ENCODE measurements at regions not wholly inside any gene's neighbourhood (a gene's known extent, or its start where the extent isn't known, plus 50 kb on each side); places are given as distances from the start of the nearest gene placed in this dataset.

GRCh38 chr2:149826471-149827125 is 239.0 kb upstream of the MMADHC start:
- no peaks in the 10 kb centered on the region for H3K36me3 ChIP-seq (replicated peaks in 1 of 2; ENCODE audit: insufficient read depth in 1 of 2, low read depth in 2 of 2)
- H3K4me3 ChIP-seq: no peak overlapping the region
- intact Hi-C loops (cut with DNase I): no loop called here
- ATAC-seq: no peak
- no peaks in the 10 kb centered on the region for H3K4me1 ChIP-seq
- 81 to 89% methylated on average over 1 of the region's 1 CpG for WGBS, 2 donors
- no peak for TF ChIP-seq CTCF (IDR thresholded peaks at IDR 0.05)
- no peak for TF ChIP-seq POLR2A (IDR thresholded peaks at IDR 0.05)
- no peak overlapping the region for H3K27ac ChIP-seq
- no peaks in the 10 kb centered on the region for H3K9me3 ChIP-seq
- DNase-seq: no peak
- H3K27me3 ChIP-seq: no peaks in the 10 kb centered on the region

GRCh38 chr2:149825473-149825872 is 237.9 kb upstream of the MMADHC start:
- Histone ChIP-seq H3K4me3 (no peak overlapping the region), H3K27me3 (no peaks in the 10 kb centered on the region), H3K27ac (no peak overlapping the region), H3K9me3 (no peaks in the 10 kb centered on the region), H3K4me1 (no peaks in the 10 kb centered on the region), H3K36me3 (replicated peaks in 1 of 2; ENCODE audit: insufficient read depth in 1 of 2, low read depth in 2 of 2) (no peaks in the 10 kb centered on the region)
- intact Hi-C loops (cut with DNase I): no loop called here
- DNase-seq (no peak), ATAC-seq (no peak)
- WGBS, 2 donors: 53 to 60% methylated on average over 4 of the region's 4 CpGs
- TF ChIP-seq POLR2A (IDR thresholded peaks at IDR 0.05): no peak
- TF ChIP-seq CTCF (IDR thresholded peaks at IDR 0.05): no peak

DNA sequence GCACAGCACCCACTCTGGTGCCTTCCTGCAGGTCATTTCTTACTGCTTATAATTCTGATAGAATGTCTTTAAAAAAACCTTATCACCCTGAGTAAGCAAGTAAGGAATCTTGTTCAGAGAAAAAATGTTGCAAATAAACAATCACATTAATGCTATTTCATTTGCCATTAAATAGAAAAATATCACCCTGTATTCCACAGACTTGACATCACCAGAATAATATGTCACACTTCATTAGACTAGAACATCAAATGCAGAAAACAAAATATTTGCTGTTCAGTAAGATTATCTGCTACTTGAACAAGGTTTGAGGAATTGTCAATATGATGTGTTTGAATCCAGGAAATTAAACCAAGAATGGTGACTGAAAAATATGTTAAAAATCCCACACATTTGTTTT is 236.6 kb upstream of the MMADHC start:
- Histone ChIP-seq H3K27ac (no peak overlapping the region), H3K27me3 (no peaks in the 10 kb centered on the region), H3K4me3 (no peak overlapping the region), H3K36me3 (replicated peaks in 1 of 2; ENCODE audit: insufficient read depth in 1 of 2, low read depth in 2 of 2) (no peaks in the 10 kb centered on the region), H3K9me3 (no peaks in the 10 kb centered on the region), H3K4me1 (no peaks in the 10 kb centered on the region)
- TF ChIP-seq CTCF (IDR thresholded peaks at IDR 0.05) (no peak), POLR2A (IDR thresholded peaks at IDR 0.05) (no peak)
- intact Hi-C loops (cut with DNase I): no loop called here
- DNase-seq (no peak), ATAC-seq (no peak)

GRCh38 chr2:149819356-149819957 is 231.9 kb upstream of the MMADHC start:
- Histone ChIP-seq H3K9me3 (no peaks in the 10 kb centered on the region), H3K27ac (no peak overlapping the region), H3K4me1 (no peaks in the 10 kb centered on the region), H3K36me3 (replicated peaks in 1 of 2; ENCODE audit: insufficient read depth in 1 of 2, low read depth in 2 of 2) (no peaks in the 10 kb centered on the region), H3K27me3 (no peaks in the 10 kb centered on the region), H3K4me3 (no peak overlapping the region)
- DNase-seq (no peak), ATAC-seq (no peak)
- TF ChIP-seq POLR2A (IDR thresholded peaks at IDR 0.05) (no peak), CTCF (IDR thresholded peaks at IDR 0.05) (no peak)
- WGBS, 2 donors: 36 to 56% methylated on average over 3 of the region's 3 CpGs
- intact Hi-C loops (cut with DNase I): no loop called here
